MG63 (cell line): ENCODE measurements at regions not wholly inside any gene's neighbourhood (a gene's known extent, or its start where the extent isn't known, plus 50 kb on each side); places are given as distances from the start of the nearest gene placed in this dataset.
A peak's percentile ranks its signal among the peaks of the same experiment; 100 is the strongest.

Experiments
- DNase-seq: peaks from one replicate; pipeline ENCODE4 v3.0.0-alpha.2; 2020
- H3K27me3 ChIP-seq: fragments of 250-450 bp; sonication (Bioruptor Pico); 2 replicates; pipeline ENCODE4 v1.5.1; 2020; ENCODE audit warnings: mild to moderate bottlenecking, moderate library complexity
- H3K36me3 ChIP-seq: fragments of 250-450 bp; sonication (Bioruptor Pico); 2 replicates; pipeline ENCODE4 v1.5.1; 2020; ENCODE audit warnings: mild to moderate bottlenecking, moderate library complexity
- H3K4me3 ChIP-seq: fragments of 250-450 bp; sonication (Bioruptor Pico); 2 replicates; pipeline ENCODE4 v1.5.1; 2020; ENCODE audit warnings: mild to moderate bottlenecking, moderate library complexity
- H3K9me3 ChIP-seq: fragments of 250-450 bp; sonication (Bioruptor Pico); 2 replicates; pipeline ENCODE4 v1.5.1; 2020; ENCODE audit warnings: mild to moderate bottlenecking, moderate library complexity

DNA sequence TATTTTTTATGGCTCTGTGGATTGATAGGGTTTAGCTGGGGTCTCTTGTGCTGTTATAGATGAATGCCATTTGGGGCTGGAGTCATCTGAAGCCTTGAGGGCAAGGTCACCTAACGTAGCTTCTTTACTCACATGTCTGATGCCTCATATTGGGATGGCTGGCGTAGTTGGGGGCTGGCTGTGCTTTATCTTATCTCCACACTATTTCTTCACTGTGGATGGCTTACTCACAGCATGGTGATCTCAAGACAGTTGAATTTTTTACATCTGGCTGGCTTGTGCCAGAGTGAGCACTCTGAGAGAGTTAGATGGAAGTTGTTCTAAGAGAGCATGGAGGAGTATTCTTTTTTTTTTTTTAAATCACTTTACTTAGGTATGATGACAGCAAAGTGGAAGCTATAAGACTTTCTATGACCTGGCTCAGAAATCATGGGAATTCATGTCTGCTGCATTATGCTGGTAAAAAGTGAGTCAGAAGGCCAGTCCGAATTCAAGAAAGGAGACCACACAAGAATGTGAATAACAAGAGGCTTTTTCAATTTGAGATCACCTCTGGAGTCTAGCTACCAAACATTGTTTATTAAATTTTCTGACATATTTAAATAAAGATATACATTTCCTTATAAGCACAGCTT lies 252.4 kb upstream of the TPK1 start:
- H3K36me3 ChIP-seq, result no peaks in the 10 kb centered on the region
- H3K9me3 ChIP-seq, result no peaks in the 10 kb centered on the region
- H3K4me3 ChIP-seq, result no peak overlapping the region
- no peak for DNase-seq
- H3K27me3 ChIP-seq, result no peaks in the 10 kb centered on the region

DNA sequence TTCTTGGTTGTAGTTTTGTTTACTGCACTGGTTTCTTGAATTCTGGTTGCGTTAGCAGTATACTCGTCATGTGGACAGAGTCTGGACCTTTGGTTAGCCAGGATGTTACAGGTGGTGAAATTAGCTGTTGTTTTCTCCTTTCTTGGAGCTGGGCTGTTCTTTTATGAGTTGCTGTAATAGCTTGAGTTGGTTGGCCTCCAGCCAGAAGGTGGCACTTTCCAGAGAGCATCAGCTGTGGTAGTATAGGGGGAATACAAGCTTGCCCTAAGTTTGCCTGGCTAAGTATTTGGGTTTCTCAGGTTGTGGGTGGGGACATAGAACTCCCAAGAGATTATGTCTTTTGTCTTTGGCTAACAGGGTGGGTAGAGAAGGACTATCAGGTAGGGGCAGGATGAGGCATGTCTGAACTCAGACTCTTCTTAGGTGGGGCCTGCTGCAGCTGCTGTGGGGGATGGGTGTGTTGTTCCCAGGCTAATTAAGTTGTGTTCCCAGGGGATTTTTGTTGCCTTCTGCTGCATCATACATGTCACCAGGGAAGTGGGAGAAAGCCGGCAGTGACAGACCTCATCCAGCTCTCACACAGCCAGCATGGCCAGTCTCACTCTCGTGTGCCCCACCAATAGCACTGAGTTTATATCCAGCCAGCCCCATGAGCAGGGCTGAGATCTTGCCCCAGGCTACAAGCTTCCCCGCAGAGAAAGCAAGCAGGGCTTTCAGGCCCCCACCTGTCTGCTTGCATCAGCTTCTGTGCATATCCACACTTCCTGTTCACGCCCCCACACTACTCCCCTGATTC lies 246.7 kb upstream of the TPK1 start:
- H3K9me3 ChIP-seq, result no peaks in the 10 kb centered on the region
- DNase-seq, result peak; percentile 55
- no peaks in the 10 kb centered on the region for H3K27me3 ChIP-seq
- no peaks in the 10 kb centered on the region for H3K36me3 ChIP-seq
- no peak overlapping the region for H3K4me3 ChIP-seq

- no peaks in the 10 kb centered on the region for H3K27me3 ChIP-seq
- H3K36me3 ChIP-seq, result no peaks in the 10 kb centered on the region
- DNase-seq, result no peak
- H3K9me3 ChIP-seq, result no peaks in the 10 kb centered on the region
- no peak overlapping the region for H3K4me3 ChIP-seq
Measured at GRCh38 chr7:145065473-145065872, 229.6 kb upstream of the TPK1 start.

DNA sequence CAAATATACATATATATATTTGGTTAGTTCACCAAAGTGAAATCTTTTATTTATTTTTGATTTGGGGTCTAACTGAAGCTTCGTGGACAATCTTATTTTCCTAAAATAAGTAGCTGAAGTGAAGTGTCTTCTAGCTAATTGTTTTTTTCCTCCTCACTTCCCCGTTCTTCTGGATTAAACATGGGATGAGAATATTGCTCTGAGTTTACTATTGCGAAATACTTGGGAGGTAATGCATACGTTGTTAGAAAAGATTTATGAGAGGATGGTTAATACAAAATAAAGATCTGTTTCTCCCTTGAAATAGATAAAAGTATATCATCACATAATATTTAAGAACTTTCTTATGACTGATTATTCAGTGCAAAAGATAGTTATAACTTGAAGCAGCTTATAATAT lies 228.3 kb upstream of the TPK1 start:
- H3K27me3 ChIP-seq, result no peaks in the 10 kb centered on the region
- no peak for DNase-seq
- H3K9me3 ChIP-seq, result no peaks in the 10 kb centered on the region
- no peaks in the 10 kb centered on the region for H3K36me3 ChIP-seq
- no peak overlapping the region for H3K4me3 ChIP-seq

DNA sequence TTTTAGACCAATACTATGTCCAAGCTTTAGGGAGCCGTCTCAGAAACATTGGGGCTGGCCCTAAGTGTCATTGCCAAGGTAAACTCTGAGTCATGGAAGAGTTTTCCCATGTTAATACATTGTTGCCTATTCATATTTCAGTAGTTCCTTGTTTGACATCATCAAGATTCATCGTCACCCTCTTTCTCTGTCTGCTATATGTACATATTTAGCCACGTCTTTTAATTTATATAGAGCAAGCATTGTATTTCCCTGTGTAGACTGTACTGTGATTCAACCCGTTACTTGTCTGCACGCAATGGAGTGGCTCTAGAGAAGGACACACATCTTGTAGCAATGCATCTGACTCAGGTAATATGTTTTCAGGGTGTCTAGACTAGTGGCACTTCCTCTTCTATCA lies 217.9 kb upstream of the TPK1 start:
- no peaks in the 10 kb centered on the region for H3K9me3 ChIP-seq
- no peak overlapping the region for H3K4me3 ChIP-seq
- no peaks in the 10 kb centered on the region for H3K36me3 ChIP-seq
- no peak for DNase-seq
- no peaks in the 10 kb centered on the region for H3K27me3 ChIP-seq

- no peaks in the 10 kb centered on the region for H3K9me3 ChIP-seq
- no peaks in the 10 kb centered on the region for H3K27me3 ChIP-seq
- no peaks in the 10 kb centered on the region for H3K36me3 ChIP-seq
- no peak overlapping the region for H3K4me3 ChIP-seq
- DNase-seq, result no peak
Measured at GRCh38 chr7:145050415-145050814, 214.6 kb upstream of the TPK1 start.

- DNase-seq, result peak; percentile 7
- no peaks in the 10 kb centered on the region for H3K36me3 ChIP-seq
- no peaks in the 10 kb centered on the region for H3K27me3 ChIP-seq
- H3K4me3 ChIP-seq, result no peak overlapping the region
- no peaks in the 10 kb centered on the region for H3K9me3 ChIP-seq
Measured at GRCh38 chr7:145036604-145037405, 201.0 kb upstream of the TPK1 start.

- DNase-seq, result peak; percentile 1
- no peaks in the 10 kb centered on the region for H3K36me3 ChIP-seq
- H3K9me3 ChIP-seq, result no peaks in the 10 kb centered on the region
- no peak overlapping the region for H3K4me3 ChIP-seq
- no peaks in the 10 kb centered on the region for H3K27me3 ChIP-seq
Measured at GRCh38 chr7:145031162-145031561, 195.3 kb upstream of the TPK1 start.

- no peaks in the 10 kb centered on the region for H3K27me3 ChIP-seq
- no peak for DNase-seq
- H3K36me3 ChIP-seq, result no peaks in the 10 kb centered on the region
- no peaks in the 10 kb centered on the region for H3K9me3 ChIP-seq
- H3K4me3 ChIP-seq, result no peak overlapping the region
Measured at GRCh38 chr7:145030754-145031153, 194.9 kb upstream of the TPK1 start.

- DNase-seq, result no peak
- Histone ChIP-seq H3K27me3 (no peaks in the 10 kb centered on the region), H3K4me3 (no peak overlapping the region), H3K9me3 (no peaks in the 10 kb centered on the region), H3K36me3 (no peaks in the 10 kb centered on the region)
Measured at GRCh38 chr7:145020454-145020853, 184.6 kb upstream of the TPK1 start.

GRCh38 chr7:145016068-145016467 lies 180.2 kb upstream of the TPK1 start:
- Histone ChIP-seq H3K27me3 (no peaks in the 10 kb centered on the region), H3K36me3 (no peaks in the 10 kb centered on the region), H3K9me3 (no peaks in the 10 kb centered on the region), H3K4me3 (no peak overlapping the region)
- no peak for DNase-seq

GRCh38 chr7:145009876-145010275 lies 174.0 kb upstream of the TPK1 start:
- no peak for DNase-seq
- Histone ChIP-seq H3K9me3 (no peaks in the 10 kb centered on the region), H3K27me3 (no peaks in the 10 kb centered on the region), H3K36me3 (no peaks in the 10 kb centered on the region), H3K4me3 (no peak overlapping the region)

DNA sequence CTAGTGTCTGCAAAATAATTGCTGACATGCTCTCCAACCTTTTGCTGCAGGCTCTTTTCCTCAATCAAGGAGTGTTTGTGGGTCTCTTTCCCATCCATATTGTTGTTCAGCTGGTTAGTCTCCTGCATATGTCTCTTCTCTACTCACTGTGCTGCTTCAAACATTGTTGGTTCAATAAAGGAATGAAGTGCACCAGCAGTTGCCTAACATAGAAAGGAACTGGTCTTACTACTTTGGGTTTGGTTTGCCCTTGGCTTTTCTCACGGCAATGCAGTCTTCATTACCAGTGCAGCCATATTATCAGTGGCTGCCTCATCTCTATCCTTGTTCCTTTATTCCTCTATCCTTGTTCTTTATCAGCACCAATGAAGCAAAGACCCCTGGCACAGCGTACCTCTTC lies 169.7 kb upstream of the TPK1 start:
- Histone ChIP-seq H3K4me3 (no peak overlapping the region), H3K27me3 (no peaks in the 10 kb centered on the region), H3K36me3 (no peaks in the 10 kb centered on the region), H3K9me3 (no peaks in the 10 kb centered on the region)
- no peak for DNase-seq

- H3K9me3 ChIP-seq, result peaks cover 3% of the 10 kb centered on the region
- no peak overlapping the region for H3K4me3 ChIP-seq
- no peaks in the 10 kb centered on the region for H3K36me3 ChIP-seq
- H3K27me3 ChIP-seq, result no peaks in the 10 kb centered on the region
- no peak for DNase-seq
Measured at GRCh38 chr7:144997512-144997911, 161.7 kb upstream of the TPK1 start.

DNA sequence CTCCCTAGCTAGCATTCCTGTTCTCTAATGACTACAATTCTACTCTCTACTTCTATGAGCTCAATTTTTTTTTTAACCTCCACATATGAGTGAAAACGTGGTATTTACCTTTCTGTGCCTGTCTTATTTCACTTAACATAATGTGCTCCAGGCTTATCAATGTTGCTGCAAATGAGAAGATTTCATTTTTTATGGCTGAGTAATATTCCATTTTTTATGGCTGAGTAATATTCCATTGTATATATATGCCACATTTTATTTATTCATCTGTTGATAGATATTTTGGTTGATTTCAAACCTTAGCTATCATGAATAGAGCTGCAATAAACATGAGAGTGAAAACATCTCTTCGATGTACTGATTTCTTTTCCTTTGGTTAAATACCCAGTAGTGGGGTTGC lies 159.6 kb upstream of the TPK1 start:
- Histone ChIP-seq H3K9me3 (peaks cover 3% of the 10 kb centered on the region), H3K4me3 (no peak overlapping the region), H3K27me3 (no peaks in the 10 kb centered on the region), H3K36me3 (no peaks in the 10 kb centered on the region)
- DNase-seq, result no peak

GRCh38 chr7:144991041-144991440 lies 155.2 kb upstream of the TPK1 start:
- no peaks in the 10 kb centered on the region for H3K36me3 ChIP-seq
- H3K9me3 ChIP-seq, result no peaks in the 10 kb centered on the region
- H3K4me3 ChIP-seq, result no peak overlapping the region
- no peak for DNase-seq
- no peaks in the 10 kb centered on the region for H3K27me3 ChIP-seq

DNA sequence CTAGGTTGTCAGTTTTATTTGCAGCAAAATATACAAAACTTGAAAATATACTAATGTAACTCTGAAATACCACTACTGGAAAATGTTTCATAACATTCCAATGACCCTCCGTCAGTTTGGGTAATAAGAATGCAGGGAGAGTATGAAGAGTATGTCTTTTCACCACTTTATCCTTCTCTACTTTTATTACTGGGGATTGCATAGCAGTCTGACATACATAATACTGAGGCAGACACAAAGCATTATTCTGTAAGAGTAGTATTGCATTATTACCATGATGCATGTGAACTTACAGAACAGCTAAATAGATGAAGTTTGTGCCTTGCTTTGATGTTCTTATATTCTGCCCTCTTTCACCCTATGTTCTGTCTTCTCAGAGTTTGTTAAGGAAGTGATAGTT lies 151.8 kb upstream of the TPK1 start:
- H3K27me3 ChIP-seq, result no peaks in the 10 kb centered on the region
- H3K4me3 ChIP-seq, result no peak overlapping the region
- H3K9me3 ChIP-seq, result no peaks in the 10 kb centered on the region
- no peak for DNase-seq
- no peaks in the 10 kb centered on the region for H3K36me3 ChIP-seq
